ELF-1 (cell line): ENCODE measurements at regions not wholly inside any gene's neighbourhood (a gene's known extent, or its start where the extent isn't known, plus 50 kb on each side); places are given as distances from the start of the nearest gene placed in this dataset.
A peak's percentile ranks its signal among the peaks of the same experiment; 100 is the strongest.

ENCODE experiments used
- DNase-seq: peaks from one replicate; pipeline ENCODE4 v3.0.0-alpha.2; 2016; ENCODE audit warnings: low read depth, low spot score

DNA sequence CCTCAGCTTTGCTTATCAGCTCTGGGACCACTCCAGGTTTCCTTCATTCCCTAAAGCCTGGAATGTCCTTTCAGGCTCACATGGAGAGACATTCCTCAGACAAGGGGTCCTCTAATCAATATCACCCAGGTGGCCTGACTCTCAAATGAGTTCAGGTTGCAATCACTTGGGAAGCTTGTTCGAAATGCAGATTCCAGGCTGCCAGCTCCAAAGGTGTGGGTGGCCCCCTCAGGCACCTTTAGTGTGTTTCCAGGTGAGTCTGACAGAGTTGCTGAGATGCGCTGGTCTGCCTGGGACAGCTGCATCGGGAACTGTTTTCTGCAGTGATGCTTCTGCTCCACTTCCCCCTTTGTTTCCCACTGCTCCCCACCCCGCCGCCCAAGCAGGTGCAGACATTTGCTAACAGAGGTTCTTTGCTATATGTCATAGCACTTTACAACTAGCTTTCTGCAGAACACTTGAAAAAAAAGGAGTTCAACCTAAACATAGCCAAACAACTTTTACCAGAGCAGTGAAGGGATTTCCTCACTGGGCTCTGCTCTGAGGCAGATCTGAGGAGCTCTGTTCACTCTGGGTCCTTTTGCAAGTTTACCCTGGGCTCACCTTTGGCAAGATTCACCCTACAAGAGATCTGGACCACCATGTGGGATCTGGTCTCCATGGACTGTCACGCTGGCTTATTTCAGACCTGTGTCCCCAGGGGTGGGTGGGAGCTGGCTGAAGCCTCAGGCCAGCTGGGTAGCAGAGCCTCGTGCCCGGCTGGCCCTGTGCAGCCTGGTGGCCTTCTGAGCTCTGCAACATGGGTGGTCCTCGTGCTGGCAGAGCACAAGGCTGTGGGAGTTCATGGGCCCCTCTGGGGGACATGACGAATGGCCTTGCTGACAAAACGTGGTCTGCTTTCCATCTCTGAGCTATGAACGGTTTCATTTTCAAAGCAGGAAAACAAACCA, 539.6 kb downstream of the CCDC171 start:
- no peak for DNase-seq

DNA sequence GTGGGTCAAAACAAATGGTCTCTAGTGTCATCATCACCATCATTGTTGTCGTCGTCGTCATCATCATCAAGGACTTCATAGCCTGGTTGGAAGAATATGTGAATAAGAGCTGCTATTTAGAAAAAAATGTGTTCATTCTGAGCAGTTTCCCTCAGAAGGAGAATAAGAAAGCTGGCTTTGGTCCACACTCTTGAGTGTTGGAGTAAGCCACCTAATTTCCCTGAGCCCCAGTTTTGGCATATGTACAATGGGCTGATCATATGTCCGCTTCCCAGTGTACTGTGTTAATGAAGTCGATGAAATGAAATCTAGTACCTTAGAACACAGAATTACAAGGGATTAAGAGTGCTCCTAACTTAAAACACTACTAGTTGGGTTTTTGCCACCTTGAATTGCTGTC, 545.5 kb downstream of the CCDC171 start:
- DNase-seq = no peak

DNA sequence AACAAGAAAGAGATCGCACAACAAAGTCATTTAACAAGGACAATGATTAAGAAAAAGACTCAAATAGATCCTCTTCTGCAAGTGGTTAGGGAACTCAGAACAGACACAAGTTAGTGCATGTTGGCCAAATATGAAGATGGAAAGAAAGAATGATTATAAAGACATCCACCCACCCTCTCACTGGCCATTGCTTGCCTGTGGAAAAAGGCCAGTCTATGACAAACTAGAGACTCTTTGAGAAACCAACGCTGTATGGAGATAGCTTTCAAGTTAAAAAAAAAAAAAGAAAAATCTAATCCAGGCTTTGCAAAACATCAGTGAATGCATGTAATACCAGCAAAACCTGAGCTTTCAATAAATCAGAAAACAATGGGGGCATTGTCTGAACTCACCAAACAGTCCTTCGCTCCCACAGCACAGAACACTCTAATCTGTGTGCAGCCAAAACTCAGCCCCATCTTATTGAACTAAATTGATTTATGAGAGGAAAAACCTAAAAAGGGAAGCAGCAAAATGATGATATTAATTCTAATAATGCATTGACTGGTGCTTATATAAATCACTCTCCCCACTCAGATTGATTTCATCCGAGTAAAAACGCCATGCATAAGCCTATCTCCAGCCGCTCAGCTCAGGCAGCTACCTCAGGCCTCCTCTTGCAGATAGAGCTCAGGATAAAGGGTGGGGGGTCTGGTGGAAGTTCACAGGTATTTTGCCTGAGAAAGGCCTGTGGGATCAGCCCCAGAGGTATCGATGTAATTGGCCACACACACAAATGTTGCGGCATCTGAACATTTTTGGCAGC, 547.1 kb downstream of the CCDC171 start:
- DNase-seq = no peak

DNA sequence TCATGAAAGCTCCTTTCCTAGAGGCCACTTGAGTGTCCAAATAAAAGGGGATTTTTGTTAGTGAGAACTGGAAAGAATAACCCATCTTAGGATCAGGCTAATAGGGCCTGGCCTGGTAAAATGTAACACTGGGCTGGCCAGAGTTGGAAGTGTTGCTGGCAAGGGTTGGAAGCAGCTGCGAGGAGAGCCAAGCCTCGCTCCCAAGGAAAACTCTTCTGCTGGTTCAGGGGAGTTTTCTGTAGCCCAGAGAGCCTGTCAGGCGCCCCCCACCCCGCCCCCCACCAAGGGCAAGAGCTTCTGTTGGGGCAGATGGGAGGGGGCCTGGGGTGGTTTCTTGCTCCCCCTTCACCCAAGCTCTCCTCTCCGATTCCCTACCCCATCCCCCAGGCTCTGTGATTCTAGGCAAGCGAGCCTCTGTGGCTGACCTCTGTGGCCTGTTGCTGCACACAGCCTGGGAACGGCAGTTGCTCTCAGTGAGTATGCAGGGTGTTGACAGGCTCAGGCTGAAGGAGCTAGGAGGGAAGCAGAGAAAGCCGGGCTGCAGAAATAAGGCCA, 547.8 kb downstream of the CCDC171 start:
- peak; percentile 59 for DNase-seq

DNA sequence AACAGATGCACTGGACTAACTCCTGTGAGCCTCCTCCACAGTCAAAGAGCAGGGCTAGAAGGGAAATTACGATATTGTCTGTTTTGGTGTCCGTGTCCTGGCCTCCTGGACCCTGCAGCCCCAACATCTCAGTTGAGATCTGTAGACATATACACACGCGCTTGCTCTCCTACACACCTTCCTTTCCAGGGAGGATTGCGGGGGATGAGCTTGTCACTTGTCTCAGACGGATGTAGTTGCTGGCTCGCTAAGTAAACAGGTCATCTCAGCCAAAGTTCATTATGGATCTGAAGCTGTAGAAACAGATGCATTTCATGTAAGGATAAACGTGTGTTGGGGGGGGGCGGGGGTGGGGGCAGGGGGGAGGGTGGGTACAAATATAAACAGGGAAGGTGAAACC, 549.3 kb downstream of the CCDC171 start:
- DNase-seq = no peak

DNA sequence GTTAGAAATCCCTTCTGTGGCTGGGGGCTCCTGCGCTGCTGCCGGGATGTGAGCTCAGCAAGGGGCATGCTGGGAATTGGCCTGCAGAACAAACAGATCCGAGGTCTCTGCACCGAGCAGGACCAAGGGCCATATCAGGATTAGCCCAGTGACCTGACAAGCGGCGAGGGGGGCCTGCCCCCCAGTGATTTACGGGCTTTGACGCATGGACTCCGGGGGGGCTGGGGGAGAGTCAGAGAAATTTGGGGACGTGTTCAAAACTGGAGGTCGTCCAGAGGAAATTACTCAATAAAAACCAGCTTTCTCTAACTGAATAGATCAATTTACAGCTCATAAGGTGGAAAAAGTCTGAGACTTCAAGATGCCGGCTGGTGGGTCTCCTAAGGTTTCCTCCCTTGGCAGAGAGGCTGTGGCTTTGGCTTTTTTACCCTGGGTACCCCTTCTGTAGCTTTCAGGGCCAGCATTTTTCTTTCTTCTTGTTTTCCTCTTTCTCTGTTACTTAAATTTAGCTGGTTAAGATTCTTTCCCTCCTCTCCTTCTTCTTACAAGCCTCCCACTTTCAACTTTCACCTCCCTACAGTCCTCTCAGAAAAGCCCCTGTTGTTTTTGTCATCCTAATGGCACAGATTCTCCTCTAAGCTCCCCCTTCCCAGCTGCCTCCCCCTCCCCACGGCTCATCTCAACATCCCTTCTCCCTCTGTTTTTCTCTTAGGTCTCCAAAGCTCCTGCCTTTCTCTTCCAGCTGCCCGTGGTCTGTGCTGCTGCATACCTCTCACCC, 551.0 kb downstream of the CCDC171 start:
- DNase-seq = no peak

DNA sequence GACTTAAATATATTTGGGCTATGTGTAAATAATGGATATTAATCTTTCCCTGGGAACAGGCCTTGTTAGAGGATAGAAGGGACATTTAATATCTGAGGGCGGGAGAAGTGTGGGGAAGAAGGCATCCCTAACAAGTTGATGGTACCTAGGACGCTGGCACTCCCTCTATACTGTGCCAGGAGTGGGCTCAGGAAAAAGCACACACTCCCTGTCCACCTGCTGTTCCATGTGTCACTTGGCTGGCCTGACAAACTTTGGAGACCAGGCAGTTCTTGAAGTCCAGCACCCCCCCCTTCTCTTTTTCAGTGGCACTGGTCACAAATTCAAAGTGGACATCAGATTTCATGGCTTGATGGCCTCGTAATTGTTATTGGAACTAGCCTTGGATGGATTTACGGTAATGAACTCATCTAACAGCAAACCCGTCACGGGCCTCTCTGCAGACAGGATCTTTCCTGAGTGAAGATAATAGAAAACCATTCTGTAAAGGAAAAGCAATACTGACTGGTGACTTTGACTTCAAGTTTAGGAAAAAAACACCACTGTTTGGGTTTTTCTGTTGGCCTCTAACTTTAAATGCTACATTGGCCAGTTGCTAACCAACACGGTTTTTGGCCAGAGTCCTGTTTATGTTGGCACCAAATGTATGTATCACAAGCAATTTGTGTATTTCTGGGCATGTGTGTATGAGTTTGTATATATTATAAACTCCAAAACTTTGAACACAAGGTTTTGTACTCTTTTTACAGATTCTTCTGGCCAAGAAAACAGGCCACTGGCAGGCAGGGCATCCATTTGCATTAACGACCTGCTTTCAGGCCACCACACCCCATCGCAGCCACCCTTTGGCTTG, 552.6 kb downstream of the CCDC171 start:
- DNase-seq = no peak

DNA sequence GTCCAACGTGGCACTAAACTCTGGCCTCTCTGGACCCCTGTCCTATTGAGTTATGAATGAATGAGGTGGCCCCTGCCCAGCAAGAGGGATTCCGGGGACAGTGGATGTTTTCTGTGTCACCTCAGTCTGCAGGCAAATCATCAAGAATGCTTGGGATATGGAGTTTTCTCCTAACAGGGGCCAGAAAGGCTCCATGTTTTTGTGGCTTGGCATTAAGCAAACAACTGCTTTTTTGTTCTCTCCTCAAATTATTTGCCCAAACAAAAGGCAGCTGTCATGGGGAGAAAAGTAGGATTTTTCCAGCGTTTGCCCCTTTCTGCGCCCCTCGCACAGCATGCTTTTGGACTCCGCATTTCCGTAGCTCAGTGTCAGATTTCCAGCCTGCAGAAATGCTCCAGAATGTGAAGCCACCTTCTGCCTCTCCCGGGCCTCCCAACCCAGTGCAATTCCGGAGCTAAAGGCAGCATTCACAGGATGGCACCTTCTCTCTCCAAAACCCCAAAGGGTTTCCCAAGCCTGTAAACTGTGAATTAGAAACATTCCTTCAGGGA, 553.3 kb downstream of the CCDC171 start:
- DNase-seq = no peak

DNA sequence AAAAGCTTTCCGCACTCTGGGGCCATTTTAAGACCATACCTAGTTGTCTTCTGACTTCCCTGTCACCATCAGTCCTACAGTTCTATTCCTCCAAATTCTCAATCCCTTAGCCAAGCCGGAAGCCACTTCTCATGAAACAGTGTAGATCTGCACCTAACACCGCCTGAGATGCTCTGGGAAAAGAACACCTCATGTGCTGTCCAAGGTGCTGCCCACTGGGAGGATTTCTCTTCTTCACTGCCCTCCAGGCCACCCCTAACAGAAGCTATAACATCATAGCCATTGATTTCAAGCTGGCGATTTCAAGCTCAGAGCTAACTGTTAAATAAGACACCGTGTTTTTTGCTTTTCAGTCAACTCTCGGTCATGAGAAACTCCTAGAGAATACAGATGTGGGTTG, 559.3 kb downstream of the CCDC171 start:
- DNase-seq = no peak

DNA sequence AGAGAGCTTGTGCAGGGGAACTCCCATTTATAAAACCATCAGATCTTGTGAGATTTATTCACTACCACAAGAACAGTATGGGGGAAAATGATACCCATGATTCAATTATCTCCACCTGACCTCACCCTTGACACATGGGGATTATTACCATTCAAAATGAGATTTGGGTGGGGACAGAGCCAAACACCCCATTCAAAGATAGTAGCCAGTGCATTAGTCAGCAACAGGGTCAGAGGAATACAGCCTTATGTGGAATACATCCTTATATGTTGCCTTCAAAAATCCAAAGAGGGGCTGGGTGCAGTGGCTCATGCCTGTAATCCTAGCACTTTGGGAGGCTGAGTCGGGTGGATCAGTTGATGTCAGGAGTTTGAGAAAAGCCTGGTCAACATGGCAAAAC, 563.2 kb downstream of the CCDC171 start:
- DNase-seq = no peak

DNA sequence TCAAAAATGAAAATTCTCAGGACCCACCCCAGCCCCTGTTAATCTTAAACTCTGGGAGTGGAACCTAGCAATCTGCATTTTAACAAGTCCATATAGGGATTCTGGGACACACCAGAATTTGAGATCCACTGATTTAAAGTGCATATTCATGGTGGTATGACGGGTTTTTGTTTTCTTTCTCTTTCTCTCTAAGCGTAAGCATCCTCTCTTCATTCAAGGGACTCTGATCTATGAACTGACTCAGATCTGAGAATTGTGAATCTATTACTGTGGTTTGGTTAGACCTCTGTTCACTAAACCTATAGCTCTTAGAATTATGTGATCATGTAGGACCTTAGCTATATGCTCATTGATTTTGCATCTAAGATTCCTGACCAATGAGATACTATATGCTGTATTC, 565.2 kb downstream of the CCDC171 start:
- no peak for DNase-seq

DNA sequence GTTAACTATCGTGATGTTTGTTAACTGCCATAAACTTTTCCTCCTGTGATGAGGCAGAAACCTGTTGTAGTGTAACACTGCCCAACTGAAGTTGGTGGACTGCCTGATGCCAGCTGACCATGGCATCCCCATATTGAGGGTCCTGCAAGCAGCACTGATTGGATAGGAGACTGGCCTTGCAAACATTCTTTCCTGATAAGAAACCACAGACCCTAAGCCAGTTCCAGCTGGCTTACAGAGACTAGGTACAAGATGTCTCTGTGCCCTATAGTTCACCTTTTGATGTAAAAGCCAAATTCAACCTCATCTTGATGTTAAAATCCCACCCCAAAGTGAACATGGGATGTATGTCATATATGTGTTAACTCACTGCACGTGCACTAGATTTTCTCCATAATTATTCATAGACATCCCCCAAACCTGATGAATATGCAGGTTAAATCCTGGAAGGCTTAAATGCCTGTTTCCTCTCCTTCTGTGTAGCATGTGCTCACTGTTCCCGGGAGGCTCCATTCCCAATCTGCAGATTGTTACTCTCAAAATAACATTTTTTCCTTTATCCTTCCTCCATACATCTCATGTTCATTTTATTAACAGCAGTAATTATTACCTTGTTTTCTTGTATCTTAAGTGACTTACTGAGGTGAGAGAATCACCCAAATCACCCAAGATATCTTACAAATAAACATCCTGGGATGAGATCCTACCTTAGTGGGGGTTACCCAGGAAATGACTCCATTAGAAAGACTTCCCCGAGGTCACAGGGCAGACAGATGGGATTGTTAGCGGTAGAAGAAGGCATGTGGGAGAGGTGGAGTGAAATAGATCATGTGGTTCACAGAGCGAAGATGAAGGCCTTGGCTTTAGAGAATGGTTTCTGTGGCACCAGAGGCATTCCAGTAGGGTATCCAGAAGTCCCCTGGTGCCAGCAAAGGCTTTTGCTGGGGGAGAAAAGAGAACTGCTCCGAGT, 566.7 kb downstream of the CCDC171 start:
- no peak for DNase-seq

DNA sequence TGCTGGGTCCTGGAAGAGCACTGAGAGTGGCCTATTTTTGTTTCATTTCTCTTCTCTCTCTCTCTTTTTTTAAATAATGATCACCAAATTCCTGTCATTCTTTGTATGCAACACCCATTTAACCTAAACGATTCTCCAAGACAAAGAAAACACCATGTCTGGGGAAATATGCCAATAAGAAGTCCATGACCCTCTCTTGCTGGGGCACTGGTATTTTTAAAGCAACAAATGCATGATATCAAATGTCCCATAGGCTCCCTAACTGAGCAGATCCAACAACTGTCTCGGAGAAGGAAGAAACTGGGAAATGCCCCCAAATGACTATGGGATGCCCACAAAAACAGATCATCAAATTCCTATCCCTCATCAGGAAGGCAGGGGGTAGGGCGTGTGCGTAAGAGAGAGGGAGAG, 567.4 kb downstream of the CCDC171 start:
- DNase-seq = no peak

DNA sequence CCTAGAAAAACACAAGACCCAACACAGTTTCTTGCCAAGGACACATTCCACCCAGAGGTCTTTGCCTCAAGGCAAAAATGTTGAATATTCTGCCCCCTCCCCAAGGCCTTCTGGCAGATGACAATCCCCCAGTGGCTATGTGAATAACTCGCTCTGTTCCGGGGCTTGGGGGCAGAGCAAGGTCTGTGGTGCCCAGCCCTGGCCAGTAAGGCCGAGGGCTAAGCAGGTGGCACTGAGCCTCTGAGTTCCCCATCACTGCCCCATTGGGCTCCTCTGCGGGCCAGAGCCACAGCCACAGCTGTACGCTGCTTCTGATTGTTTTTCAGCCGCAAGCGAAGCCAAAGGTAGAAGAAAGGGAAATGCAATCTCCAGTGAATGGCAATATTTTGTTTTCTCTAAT, 567.9 kb downstream of the CCDC171 start:
- no peak for DNase-seq

DNA sequence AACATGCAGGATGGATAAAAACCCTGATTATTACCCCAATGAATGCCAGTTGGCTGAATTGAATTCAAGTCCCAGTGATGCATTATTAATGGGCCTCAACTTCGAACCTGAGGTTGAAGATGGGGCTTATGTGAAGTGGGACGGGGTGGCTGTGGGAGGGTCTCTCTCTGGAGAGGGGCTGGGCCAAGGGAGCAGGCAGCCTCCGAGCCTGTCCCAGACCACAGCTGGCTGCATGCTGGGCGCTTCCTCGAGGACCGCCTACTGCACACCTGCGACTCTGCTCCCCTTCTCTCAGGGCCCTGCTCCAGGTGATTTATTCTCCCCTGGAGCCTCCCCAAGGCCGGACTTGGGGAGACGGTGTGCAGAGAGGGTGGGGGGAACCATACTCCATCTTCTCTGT, 568.3 kb downstream of the CCDC171 start:
- DNase-seq = no peak

DNA sequence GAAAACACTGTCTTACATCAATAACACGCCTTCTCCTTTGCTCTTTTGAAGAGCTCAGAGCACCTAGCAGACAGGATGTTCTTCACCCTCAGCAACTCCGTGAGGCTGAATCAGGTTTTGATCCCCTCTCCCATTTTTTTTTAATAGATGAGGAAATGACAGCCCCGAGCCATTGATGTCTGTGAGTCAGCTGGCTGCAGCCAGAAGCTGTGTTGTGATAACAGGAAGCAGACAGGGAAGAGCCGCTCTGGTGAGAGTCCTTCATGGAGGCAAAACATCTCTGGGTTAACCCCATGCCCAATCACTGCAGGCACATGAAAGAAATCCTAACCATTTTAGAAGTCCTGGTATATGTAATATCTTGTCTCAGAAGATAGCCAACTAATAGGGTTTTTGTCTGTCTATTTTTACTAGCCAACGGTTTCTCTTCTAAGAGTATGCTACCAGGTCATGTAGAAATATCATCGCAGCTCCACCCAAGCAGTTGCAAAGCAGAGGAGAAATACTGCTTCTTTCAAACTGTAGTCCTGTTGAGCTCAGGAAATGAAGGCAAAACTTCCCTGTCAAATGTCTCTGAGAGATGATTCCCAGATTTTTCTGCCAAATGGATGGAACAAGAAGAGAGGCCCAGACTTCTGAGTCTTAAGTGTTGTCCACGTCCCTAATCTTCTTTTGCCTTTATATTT, 568.9 kb downstream of the CCDC171 start:
- DNase-seq = no peak

DNA sequence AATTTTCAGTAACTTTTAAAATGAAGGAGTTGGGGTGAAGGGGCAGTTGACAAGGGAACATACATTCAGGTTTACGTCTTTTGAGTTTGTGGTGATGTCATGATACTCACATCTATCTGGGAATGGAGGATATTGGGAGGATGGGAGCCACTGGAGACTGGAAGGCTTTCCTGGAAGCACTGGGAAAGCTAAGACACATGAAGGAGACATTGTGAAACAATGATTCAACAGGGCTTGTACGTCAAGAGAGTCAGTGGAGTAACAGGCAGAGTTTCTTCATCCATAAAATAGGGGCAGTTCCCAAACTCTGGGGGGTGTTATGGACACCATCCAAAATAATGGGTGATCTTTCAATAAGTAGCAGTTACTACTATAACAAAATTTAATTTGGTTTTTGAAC, 572.8 kb downstream of the CCDC171 start:
- no peak for DNase-seq

DNA sequence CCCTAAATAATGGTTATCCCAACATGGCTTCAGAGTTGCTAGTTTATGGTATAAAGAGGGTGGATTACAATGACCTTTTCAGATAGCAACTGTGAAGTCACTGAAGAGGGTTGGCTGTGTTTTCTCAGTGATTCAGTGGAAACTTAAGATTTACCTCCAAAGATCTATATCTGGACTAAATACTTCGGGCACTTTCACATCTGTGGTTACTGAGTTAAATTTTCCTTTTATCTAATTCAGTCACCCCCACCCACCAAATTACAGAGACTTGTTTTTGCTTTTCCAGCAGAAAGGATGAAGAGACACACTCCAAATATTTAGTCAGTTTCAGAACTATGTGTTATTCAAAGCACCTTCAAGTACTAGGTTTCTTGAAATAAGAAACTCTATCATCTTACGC, 573.2 kb downstream of the CCDC171 start:
- no peak for DNase-seq

DNA sequence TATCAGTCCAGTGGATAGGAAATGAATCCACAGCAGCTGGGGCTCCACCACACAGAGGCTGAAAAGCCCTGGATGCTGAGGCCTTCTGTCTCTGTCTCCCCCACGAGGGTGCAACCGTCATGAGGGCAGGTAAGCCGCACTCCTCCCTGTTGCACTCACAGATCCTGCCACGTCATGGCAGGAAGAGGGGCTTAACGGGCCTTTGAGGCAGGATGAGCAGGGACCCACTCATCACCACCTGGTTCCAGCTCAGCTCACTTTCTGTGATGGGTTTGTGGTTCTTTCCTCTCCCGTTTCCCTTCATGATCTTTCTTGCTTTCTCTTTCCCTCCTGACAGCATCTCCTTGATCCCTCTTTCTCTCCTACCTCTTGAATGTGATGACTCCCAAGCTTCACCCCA, 575.2 kb downstream of the CCDC171 start:
- DNase-seq = no peak
